HG03521 (cell line): ENCODE measurements at regions not wholly inside any gene's neighbourhood (a gene's known extent, or its start where the extent isn't known, plus 50 kb on each side); places are given as distances from the start of the nearest gene placed in this dataset.
A peak's percentile ranks its signal among the peaks of the same experiment; 100 is the strongest.
"Not testable (repeated sequence)": the region's sequence is repeated elsewhere in the genome, so short reads cannot be mapped to it uniquely, and the experiment has no call there.

Experiments
- ATAC-seq: cut with Tn5 transposase; IDR thresholded peaks from one replicate; pipeline ENCODE4 v1.9.1; 2021; ENCODE audit warnings: mild to moderate bottlenecking, moderate library complexity; ENCODE audit not compliant: unreplicated experiment

- no peak for ATAC-seq
Observed at GRCh38 chr20:20797521-20798310, 85.3 kb upstream of the RALGAPA2 start.

- ATAC-seq, result no peak
Observed at GRCh38 chr20:20796766-20797440, 84.5 kb upstream of the RALGAPA2 start.

DNA sequence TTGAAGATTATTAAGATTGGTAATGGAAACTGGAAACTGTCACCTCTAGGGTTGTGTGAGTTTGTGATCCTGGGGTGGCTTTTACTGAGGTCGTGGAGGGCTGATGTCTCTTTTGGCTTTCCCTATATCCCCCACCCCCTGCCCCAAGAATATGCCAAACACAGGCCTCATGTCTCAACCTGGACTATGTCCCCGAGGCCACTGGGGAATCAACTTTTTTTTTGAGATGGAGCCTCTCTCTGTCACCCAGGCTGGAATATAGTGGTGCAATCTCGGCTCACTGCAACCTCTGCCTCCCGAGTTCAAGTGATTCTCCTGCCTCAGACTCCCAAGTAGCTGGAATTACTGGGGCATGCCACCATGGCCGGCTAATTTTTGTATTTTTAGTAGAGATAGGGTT is 83.3 kb upstream of the RALGAPA2 start:
- ATAC-seq, result no peak

- no peak for ATAC-seq
Observed at GRCh38 chr20:20795119-20795518, 82.7 kb upstream of the RALGAPA2 start.

GRCh38 chr20:20793591-20793990 is 81.1 kb upstream of the RALGAPA2 start:
- ATAC-seq, result no peak

DNA sequence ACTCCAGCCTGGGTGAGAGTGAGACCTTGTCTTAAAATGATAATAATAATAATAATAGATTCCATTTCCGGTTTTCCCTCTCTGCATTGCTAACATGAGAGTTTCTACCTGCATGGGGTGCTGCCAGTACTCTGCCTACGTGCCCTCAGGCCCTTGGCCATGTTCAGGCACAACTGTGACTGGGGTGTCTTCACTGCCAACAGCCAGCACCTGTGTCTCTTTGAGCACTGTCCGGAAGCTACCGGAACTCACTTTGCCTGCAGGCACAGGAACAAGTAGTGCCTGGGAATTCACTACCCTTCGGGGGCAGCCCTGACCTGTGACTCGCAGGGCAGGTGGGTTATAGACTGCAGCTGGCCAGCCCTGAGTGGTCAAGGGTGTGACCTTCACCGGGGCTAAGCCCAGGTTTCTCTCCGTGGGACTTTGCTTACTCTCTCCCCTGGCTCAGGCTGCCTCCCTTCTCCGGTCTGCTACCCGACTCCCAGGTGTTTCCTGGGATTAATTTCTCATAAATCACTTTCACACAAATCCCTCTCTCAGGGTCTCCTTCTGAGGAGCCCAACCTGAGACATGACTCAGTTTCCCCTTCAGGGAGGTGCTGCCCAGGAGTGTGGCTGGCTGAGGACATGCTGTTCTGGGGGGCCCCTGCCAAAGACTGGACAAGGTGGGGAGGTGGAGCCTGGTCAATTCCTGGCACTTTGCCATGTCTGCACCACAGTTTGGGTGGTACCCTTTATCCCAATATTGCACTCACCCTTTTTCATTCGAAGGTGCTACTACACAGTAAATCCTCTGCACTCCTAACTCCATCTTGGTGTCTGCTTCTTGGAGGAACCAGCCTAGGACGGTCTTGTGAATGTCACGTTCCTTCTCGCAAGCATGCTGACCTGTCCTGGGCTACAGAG is 79.5 kb upstream of the RALGAPA2 start:
- ATAC-seq, result no peak

DNA sequence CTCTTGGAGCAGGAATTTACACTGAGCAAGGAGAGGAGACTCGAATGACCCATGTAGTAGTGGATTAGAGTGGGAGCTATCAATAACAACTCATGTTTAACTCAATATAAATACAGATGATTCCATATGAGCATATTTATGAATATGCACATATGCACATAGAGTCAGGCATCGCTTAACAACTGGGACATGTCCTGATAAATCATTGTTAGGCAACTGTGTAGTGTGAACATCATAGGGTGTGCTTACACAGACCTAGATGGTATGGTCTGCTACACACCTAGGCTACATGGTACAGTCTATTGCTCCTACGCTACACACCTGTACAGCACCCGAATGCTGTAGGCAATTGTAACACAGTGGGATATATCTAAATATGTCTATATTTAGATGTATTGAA is 75.9 kb upstream of the RALGAPA2 start:
- no peak for ATAC-seq

GRCh38 chr20:20786428-20786827 is 74.0 kb upstream of the RALGAPA2 start:
- ATAC-seq, result no peak

DNA sequence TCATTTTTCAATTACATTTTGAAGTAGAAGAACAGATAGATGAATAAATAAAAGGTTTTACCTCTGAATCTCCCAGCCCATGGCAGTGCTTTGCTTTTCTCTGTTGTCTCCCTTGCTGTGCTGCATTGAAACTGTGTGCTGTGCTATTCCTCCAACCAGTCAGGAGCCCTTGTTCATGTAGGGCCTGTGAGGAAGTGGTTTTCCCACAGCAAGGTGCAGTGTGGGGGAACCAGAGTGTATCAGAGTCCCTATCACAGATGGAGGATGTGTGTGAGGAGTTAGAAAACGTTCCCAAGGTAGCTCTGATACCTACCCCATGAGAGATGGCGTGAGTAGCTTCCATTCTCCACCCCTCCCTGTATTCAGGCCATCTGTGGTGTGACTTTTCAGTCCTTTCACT is 72.8 kb upstream of the RALGAPA2 start:
- ATAC-seq, result no peak

- not testable (repeated sequence) for ATAC-seq
Observed at GRCh38 chr20:20784450-20784849, 72.0 kb upstream of the RALGAPA2 start.

DNA sequence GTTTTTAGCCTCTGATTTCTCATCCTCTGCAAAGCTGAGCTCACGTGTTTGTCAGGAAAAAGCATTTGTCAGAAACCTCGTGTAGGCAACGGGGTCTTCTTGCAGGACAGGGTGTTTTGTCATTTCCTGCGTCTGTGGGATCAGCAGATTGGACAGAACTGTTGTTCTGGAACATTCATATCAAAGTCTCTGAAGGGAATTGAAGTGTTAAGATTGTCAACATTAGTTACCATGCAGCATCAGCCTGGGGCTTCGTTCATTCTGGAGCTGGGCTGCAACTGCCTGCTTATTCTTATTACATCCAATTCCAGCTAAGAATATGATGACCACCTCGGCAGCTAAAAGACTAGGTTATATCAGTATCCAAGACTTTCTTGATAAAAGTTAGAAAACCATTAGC is 71.0 kb upstream of the RALGAPA2 start:
- ATAC-seq, result no peak

- no peak for ATAC-seq
Observed at GRCh38 chr20:20782755-20783154, 70.3 kb upstream of the RALGAPA2 start.

DNA sequence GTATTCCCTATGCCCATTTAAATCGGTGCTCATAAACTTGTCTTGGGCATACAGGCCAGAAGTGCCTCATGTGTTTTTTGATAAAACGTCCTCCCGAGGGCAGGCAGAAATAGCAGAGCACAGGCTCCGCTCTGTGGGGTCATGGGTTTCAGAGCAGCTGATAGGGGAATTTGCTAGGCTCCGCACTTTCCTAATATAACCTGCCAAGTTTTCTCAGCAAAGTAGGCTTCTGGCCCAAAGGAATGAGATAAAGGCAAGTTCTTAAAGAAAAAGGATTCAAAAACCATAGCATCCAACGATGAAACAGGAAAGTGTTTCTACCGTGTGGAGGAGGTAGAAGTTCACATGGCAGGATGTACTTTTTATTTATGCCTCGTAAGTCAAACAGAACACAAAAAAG is 69.8 kb upstream of the RALGAPA2 start:
- no peak for ATAC-seq

DNA sequence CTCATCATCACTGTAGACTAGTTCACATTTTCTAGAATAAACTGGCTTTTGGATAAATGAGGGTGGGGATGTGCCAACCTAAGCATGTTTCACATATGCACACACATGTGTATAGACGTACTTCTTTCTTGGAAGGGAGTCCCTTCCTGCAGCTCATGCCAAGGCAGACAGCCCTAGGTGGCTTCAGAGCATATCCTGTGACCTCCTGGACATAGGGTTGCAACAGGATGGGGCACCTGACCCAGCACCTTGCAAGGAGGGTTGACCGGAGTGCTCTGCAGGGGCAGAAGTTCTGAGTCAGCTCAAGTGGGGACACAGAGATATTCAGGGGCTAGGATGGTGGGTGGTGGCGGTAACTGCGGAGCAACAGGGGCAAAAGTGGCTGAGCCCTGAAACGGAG is 68.6 kb upstream of the RALGAPA2 start:
- ATAC-seq, result no peak

GRCh38 chr20:20780127-20780824 is 67.8 kb upstream of the RALGAPA2 start:
- peak; percentile 61 for ATAC-seq

DNA sequence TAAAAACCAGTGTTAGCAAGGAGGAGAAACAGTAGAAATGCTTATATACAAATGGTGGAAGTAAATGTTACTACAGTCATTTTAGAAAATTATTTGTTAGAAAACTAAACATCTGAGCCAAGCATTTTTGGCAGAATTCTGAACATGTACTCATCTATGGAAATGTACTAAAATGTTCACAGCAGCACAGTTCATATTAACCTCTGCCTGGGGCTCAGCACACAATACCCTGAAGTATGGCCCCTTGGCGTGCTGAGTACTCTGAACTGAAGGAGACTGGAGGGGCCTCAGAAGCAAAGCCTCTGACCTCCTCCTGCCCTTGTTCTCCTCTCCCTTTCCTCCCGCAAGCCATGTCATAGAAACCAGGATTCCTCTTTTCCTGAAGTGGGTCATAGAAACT is 66.2 kb upstream of the RALGAPA2 start:
- no peak for ATAC-seq

DNA sequence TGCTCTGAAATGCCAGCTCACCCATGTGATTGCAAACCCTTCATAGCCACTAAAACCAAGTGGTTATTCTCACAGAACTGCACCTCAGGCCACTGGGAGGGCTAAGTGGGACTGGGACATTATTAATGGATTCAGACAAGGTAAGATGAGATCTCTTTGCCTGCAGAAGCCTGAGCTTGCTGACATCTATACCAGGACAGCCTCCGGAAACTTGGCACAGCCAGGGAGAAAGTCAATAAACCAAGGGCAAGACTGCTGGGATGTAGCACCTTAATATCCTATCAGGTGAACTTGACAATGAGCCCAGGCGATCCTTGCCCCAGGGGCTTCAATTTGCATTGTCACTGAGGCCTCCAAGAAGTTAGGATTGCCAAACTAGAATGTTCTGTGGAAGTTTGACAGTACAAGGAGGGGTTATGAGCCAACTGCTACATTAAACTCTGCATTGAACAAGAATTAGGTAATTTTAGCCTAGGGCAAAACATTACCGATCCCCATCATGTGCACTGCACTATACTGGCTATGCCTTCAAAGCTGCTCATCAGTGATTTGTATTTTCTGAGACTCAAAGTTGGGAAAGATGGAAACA is 60.1 kb upstream of the RALGAPA2 start:
- no peak for ATAC-seq

GRCh38 chr20:20768202-20768815 is 55.9 kb upstream of the RALGAPA2 start:
- no peak for ATAC-seq

DNA sequence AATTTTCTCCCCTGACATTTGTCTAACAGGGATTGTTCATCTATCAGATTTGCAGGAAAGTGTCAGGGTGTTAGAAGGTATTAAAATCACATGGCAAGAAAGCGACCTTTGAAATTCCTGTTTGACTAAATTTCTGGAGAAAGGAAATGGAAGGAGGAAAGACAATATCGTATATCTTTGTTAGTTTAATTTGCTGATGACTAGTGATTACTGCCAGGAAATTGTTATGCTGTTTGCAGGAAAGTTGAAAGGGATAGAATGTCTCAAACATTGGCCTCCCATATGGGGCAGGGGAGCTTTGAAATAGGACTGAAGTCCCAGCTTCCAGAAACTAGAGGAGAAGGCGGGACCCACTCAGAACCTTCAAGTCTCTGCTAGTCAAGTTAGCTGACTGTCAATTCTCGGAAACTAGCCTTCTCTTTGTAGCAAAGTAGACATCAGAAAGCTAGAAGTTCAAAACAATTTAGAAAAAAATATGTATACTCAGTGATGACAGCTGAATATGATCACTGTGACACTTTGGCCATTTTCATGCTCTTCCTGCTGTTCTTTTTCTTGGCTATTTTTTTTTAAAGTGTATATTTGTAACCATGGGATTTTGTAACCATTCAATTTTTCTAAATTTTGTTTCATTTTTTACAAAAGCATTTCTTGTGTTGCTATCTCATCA is 53.4 kb upstream of the RALGAPA2 start:
- no peak for ATAC-seq

- no peak for ATAC-seq
Observed at GRCh38 chr20:20763650-20764049, 51.2 kb upstream of the RALGAPA2 start.
